Psoas muscle (tissue), 7 donors: ENCODE measurements at regions not wholly inside any gene's neighbourhood (a gene's known extent, or its start where the extent isn't known, plus 50 kb on each side); places are given as distances from the start of the nearest gene placed in this dataset.

Experiments
- ATAC-seq, 4 donors: fragments of 200-7000 bp; cut with Tn5 transposase; one replicate each; pipeline ENCODE4 v1.9.1; 2020; ENCODE audit warnings: moderate library complexity in 3 of 4, mild to moderate bottlenecking in 2 of 4
- DNase-seq, 2 donors: peaks; one replicate each; pipeline ENCODE4 v3.0.0-alpha.2; 2020
- H3K27ac ChIP-seq: fragments of 200-600 bp; one replicate; pipeline ENCODE4 v1.8.0; 2022
- H3K27me3 ChIP-seq, 3 donors: fragments of 200-600 bp in 1 of 3; one replicate each; pipeline versions ENCODE4 v1.6.1 to v1.8.0; 2013 to 2022; ENCODE audit warnings: low read length in 2 of 3, mild to moderate bottlenecking in 2 of 3, moderate library complexity in 1 of 3; ENCODE audit not compliant: insufficient read depth in 3 of 3
- H3K36me3 ChIP-seq, 2 donors: fragments of 200-600 bp in 1 of 2; one replicate each; pipeline versions ENCODE4 v1.6.1 to v1.8.0; 2013 to 2022; ENCODE audit warnings: low read depth in 1 of 2, mild to moderate bottlenecking in 1 of 2, moderate library complexity in 1 of 2; ENCODE audit not compliant: insufficient read depth in 1 of 2
- H3K4me1 ChIP-seq: fragments of 200-600 bp; one replicate; pipeline ENCODE4 v1.8.0; 2022
- H3K4me3 ChIP-seq: fragments of 200-600 bp; one replicate; pipeline ENCODE4 v1.8.0; 2022; ENCODE audit warnings: mild to moderate bottlenecking
- H3K9me3 ChIP-seq: fragments of 200-600 bp; one replicate; pipeline ENCODE4 v1.8.0; 2022
- CTCF ChIP-seq: fragments of 200-600 bp; IDR thresholded peaks from one replicate; pipeline ENCODE4 v1.8.0; 2022; ENCODE audit warnings: antibody characterized with exemption
- WGBS, 3 donors: extraction: QIAGEN DNeasy Blood & Tissue Kit; methylation state at CpG; one replicate each; pipeline versions ENCODE4 v1.1.6 to v1.1.7; 2013; 5-methylcytosine and 5-hydroxymethylcytosine counted together
- intact Hi-C, 2 donors: fragments of 100-400 bp; cut with DNase I; formaldehyde crosslinking; loops; one replicate each; pipeline versions ENCODE4 v1.11.0 to v1.14.2; 2022
- donor health status: healthy with polysubstance abuse.
- donor health status: DM: no; HTN: no; CAD: no; lungs with moderate emphysema.
- donor health status: Bipolar disorder and iron deficiency.
- donor health status: healthy.
- donor health status: DM: yes; HTN: yes; CAD: no.
- donor health status: DM: no; HTN: no; CAD: no.
- donor health status: DM: yes; HTN: yes; CAD: no.

GRCh38 chr5:126360467-126360866 lies 62.7 kb upstream of the GRAMD2B start:
- Histone ChIP-seq H3K4me3 (no peak overlapping the region), H3K4me1 (no peaks in the 10 kb centered on the region), H3K27ac (no peak overlapping the region), H3K36me3 (no peaks in the 10 kb centered on the region), H3K27me3 (no peaks in the 10 kb centered on the region), H3K9me3 (no peaks in the 10 kb centered on the region)
- TF ChIP-seq CTCF, result no peak
- DNase-seq (no peak), ATAC-seq (no peak)
- 81 to 97% (median 86%) methylated on average over 1 of the region's 1 CpG for WGBS, 3 donors
- intact Hi-C loops, result no loop called here

DNA sequence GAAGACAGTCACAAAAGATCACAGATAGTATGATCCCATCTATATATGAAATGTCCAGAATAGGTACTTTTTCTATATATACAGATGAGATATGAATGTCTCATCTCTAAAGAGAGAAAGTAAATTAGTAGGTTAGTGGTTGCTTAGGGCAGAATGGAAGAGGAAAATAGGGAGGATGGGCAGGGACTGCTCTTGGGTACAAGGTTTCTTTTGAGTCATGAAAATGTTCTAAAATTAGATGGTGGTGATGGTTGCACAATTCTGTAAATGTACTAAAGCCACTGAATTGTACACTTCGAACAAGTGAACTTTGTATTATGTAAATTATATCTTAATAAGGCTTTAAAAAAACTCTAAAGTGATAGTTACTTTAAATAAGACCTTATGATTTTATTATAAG lies 59.6 kb upstream of the GRAMD2B start:
- Histone ChIP-seq H3K9me3 (no peaks in the 10 kb centered on the region), H3K4me1 (no peaks in the 10 kb centered on the region)
- ATAC-seq, result peak; percentile 58 to 92 (median 80)

GRCh38 chr5:126364206-126364902 lies 58.9 kb upstream of the GRAMD2B start:
- H3K9me3 ChIP-seq, result no peaks in the 10 kb centered on the region
- H3K4me3 ChIP-seq, result no peak overlapping the region
- no peak for TF ChIP-seq CTCF
- WGBS, 3 donors, result 85 to 88% (median 86%) methylated on average over 4 of the region's 4 CpGs
- no peak overlapping the region for H3K27ac ChIP-seq
- intact Hi-C loops, result no loop called here
- ATAC-seq (peak in 1 of 4 donors; percentile 44), DNase-seq (no peak)
- H3K27me3 ChIP-seq, result no peaks in the 10 kb centered on the region
- H3K4me1 ChIP-seq, result no peaks in the 10 kb centered on the region
- no peaks in the 10 kb centered on the region for H3K36me3 ChIP-seq

More for the DNA sequence above, 59.6 kb upstream of the GRAMD2B start:
- no peaks in the 10 kb centered on the region for H3K27me3 ChIP-seq
- no peak overlapping the region for H3K4me3 ChIP-seq
- H3K27ac ChIP-seq, result no peak overlapping the region
- 27 to 65% (median 63%) methylated on average over 1 of the region's 1 CpG for WGBS, 3 donors
- no peaks in the 10 kb centered on the region for H3K36me3 ChIP-seq
- no peak for DNase-seq
- intact Hi-C loops, result no loop called here
- no peak for TF ChIP-seq CTCF

- ATAC-seq (no peak), DNase-seq (no peak)
- Histone ChIP-seq H3K36me3 (no peaks in the 10 kb centered on the region), H3K4me1 (no peaks in the 10 kb centered on the region), H3K27ac (no peak overlapping the region), H3K27me3 (no peaks in the 10 kb centered on the region), H3K4me3 (no peak overlapping the region), H3K9me3 (no peaks in the 10 kb centered on the region)
- TF ChIP-seq CTCF, result no peak
- 52 to 58% (median 57%) methylated on average over 5 of the region's 5 CpGs for WGBS, 3 donors
- intact Hi-C loops, result no loop called here
Measured at GRCh38 chr5:126365446-126366198, 57.6 kb upstream of the GRAMD2B start.
